G401.6 (cell line): ENCODE measurements at regions not wholly inside any gene's neighbourhood (a gene's known extent, or its start where the extent isn't known, plus 50 kb on each side); places are given as distances from the start of the nearest gene placed in this dataset.

ENCODE experiments used
- FAIRE-seq: peaks from 2 replicates; lab custom pipeline; 2012; peaks lifted over from hg19 to GRCh38; lab: Jason Lieb, UNC

- no peak for FAIRE-seq
Observed at GRCh38 chr6:111987295-111987694, 66.6 kb upstream of the CCN6 start.

DNA sequence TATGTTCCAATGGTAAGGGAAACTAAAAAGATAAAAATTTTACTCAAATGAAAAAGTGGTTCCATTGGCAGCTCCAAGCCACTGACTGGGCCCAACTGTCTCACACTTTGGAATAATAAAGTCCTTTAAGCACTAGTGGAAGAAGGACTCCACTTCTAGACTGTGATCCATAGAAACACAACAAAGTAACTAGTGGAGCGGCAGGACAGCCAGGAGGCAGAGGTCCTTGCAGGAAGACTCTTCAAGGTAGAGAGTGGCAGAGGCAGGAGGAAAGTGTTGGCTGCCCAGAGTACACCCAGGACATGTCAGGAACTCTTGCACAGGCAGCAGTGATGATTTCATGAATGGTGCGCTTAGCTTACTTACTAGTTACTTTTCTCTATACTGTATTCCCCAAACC, 65.0 kb upstream of the CCN6 start:
- FAIRE-seq: no peak

GRCh38 chr6:111989743-111990142, 64.2 kb upstream of the CCN6 start:
- no peak for FAIRE-seq

- FAIRE-seq: no peak
Observed at GRCh38 chr6:111990214-111990613, 63.7 kb upstream of the CCN6 start.

- no peak for FAIRE-seq
Observed at GRCh38 chr6:111992851-111993250, 61.1 kb upstream of the CCN6 start.

- no peak for FAIRE-seq
Observed at GRCh38 chr6:111993342-111993741, 60.6 kb upstream of the CCN6 start.

- no peak for FAIRE-seq
Observed at GRCh38 chr6:111994791-111995190, 59.1 kb upstream of the CCN6 start.

- FAIRE-seq: no peak
Observed at GRCh38 chr6:111995404-111995803, 58.5 kb upstream of the CCN6 start.

GRCh38 chr6:111996144-111996865, 57.6 kb upstream of the CCN6 start:
- no peak for FAIRE-seq

DNA sequence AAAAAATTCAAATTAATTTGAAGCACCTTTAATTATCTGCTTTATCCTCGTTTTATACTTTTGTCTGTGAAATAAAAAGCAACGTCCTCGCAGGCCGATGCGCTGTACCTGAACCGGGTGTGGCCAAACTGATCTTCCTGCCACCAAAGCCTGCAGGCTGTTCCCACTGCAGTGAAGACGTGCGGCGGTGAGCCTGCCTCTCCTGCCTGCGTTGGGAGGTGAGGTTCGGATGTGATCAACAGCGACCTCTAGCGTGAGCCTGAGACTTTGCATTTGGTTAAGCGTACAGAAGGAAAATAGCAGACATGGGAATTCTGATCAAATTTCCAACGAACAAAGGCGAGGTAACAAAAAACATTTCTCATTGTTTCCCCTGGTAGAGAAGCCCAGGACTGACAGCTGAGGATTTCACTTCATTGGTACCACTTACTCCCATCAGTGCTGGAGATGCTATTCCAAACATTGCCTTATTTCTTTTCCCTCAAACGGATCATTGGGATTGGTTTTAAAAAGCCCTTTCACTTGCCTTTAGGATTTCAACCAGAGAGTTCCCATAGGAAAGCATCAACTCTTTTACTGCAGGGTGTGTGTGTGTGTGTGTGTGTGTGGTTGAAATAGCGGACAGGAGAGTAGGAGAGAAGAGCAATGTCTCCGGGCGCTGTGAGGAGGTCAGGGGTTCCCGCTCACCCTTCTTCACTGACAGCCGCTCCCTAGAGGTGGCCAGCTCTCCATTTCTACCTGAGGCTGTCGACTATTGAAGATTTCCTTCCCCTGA, 56.6 kb upstream of the CCN6 start:
- peak; percentile 69 for FAIRE-seq

GRCh38 chr6:111997853-111998208, 56.1 kb upstream of the CCN6 start:
- FAIRE-seq: no peak

DNA sequence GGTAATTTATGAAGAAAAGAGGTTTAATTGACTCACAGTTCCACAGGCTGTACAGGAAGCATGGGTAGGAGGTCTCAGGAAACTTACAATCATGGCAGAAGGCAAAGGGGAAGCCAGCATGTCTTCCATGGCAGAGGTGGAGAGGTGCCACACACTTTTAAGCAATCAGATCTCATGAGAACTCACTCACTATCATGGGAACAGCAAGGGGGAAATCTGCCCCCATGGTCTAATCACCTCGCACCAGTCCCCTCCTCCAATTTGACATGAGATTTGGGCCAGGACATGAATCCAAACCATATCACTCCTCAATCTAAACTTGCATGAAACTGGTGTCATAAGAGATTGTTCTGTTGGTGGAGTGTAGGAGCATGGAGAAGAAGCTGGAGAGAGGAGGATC, 51.6 kb upstream of the CCN6 start:
- no peak for FAIRE-seq
